GM12891 (cell line): ENCODE measurements at regions not wholly inside any gene's neighbourhood (a gene's known extent, or its start where the extent isn't known, plus 50 kb on each side); places are given as distances from the start of the nearest gene placed in this dataset.

ENCODE experiments used
- POLR2A ChIP-seq: IDR thresholded peaks from 2 replicates; pipeline ENCODE4 v1.6.1; 2011; ENCODE audit warnings: low read depth, low read length, control low read depth
- POLR2AphosphoS5 ChIP-seq: IDR thresholded peaks from 2 replicates; pipeline ENCODE4 v1.6.1; 2011; ENCODE audit warnings: low read depth, low read length, control low read depth
- SPI1 ChIP-seq: IDR thresholded peaks from 2 replicates; pipeline ENCODE4 v1.6.1; 2011; ENCODE audit warnings: low read depth, low read length, control low read depth
- TAF1 ChIP-seq: IDR thresholded peaks from 2 replicates; pipeline ENCODE4 v1.6.1; 2011; ENCODE audit warnings: low read depth, low read length, control low read depth

DNA sequence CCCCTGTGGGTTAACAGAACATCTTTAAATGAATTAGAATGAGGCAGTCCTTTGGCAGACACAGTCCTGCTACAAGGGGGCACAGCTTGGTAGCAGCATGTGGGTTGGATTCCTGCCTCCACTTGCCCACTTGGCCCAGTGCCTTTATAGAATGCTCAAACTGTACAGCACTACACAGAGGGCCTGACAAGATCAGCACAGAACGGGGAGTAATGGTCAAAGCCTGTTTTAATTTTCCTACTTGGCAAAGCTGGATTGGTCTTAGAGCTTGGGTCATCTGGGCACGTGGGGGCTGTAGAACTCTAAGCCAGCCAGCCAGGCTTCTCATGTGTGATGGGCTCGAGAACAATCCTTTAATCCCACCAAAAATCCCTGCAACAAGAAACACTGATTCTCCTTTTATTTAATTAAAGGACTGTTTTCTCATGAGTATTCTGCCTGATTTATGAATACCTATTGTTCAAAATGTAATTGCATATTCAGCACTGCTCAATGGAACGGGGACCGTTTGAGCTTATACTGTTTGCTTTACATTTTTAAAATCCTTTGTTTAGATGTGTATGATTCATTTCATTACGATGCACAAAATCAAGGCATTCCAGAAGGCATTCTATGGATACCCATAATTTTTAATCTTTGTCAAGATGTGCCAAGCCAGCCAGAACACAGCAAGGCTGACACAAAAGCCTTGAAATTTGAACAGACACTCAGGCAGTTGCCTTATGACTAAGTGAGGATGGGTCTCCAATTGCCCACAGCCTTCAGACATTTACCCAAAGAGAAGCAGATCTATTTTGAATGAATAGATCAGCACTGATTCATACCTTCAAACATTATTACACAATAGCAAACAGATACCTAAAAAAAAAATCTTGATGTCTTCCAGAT, 249.3 kb upstream of the TGFBR2 start:
- TF ChIP-seq POLR2AphosphoS5, result no peak
- no peak for TF ChIP-seq POLR2A
- no peak for TF ChIP-seq SPI1
- no peak for TF ChIP-seq TAF1
